GM12891 (cell line): ENCODE measurements at regions not wholly inside any gene's neighbourhood (a gene's known extent, or its start where the extent isn't known, plus 50 kb on each side); places are given as distances from the start of the nearest gene placed in this dataset.

ENCODE experiments used
- POLR2A ChIP-seq: IDR thresholded peaks from 2 replicates; pipeline ENCODE4 v1.6.1; 2011; ENCODE audit warnings: low read depth, low read length, control low read depth
- POLR2AphosphoS5 ChIP-seq: IDR thresholded peaks from 2 replicates; pipeline ENCODE4 v1.6.1; 2011; ENCODE audit warnings: low read depth, low read length, control low read depth
- POU2F2 ChIP-seq: IDR thresholded peaks from 2 replicates; pipeline ENCODE4 v1.6.1; 2011; ENCODE audit warnings: low read depth, mild to moderate bottlenecking, control low read depth, low read length, moderate library complexity
- SPI1 ChIP-seq: IDR thresholded peaks from 2 replicates; pipeline ENCODE4 v1.6.1; 2011; ENCODE audit warnings: low read depth, low read length, control low read depth
- TAF1 ChIP-seq: IDR thresholded peaks from 2 replicates; pipeline ENCODE4 v1.6.1; 2011; ENCODE audit warnings: low read depth, low read length, control low read depth

DNA sequence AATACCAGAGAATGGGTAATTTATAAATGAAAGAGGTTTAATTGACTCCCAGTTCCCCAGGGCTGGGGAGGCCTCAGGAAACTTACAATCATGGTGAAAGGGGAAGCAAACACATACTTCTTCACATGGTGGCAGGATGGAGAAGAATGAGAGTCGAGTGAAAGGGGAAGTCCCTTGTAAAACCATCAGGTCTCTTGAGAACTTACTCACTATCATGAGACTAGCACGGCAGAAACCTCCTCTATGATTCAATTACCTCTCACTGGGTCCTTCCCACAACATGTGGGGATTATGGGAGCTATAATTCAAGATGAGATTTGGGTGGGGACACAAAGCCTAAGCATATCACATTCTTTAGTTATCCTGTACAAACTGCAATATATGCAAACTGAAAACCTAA lies 609.4 kb downstream of the MTRR start:
- TF ChIP-seq POLR2AphosphoS5 = no peak
- TF ChIP-seq POLR2A = no peak
- TF ChIP-seq SPI1 = no peak
- TF ChIP-seq TAF1 = no peak
- no peak for TF ChIP-seq POU2F2
